ENCODE measurements at regions not wholly inside any gene's neighbourhood (a gene's known extent, or its start where the extent isn't known, plus 50 kb on each side); places are given as distances from the start of the nearest gene placed in this dataset.

DNA sequence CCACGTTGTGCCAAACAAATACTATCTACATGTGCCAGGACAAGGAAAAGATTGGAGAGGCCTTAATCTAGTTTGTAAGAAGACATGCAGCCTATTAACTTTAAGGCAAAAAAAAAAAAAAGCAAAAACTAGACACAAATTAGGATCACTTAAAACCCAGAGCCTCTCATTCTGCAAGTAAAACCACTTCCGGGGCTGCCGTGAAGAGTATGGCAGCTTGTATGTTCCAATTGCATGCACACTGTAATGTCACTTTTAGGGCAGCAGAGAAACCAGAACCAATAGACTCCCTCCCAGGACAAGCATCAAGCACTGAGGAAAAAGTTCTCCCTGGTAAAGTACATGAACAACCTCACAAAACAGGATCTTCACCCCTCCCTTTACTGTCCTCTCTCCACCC, 70.6 kb downstream of the RSL24D1 start:
- Mint-ChIP-seq H3K9me3 (ENCODE audit: low read depth, unreplicated experiment) (no peaks in the 10 kb centered on the region), H3K27me3 (ENCODE audit: unreplicated experiment) (no peaks in the 10 kb centered on the region), H3K27ac (ENCODE audit: unreplicated experiment) (no peak overlapping the region), H3K36me3 (ENCODE audit: insufficient read depth, unreplicated experiment) (peaks cover 5% of the 10 kb centered on the region), H3K4me3 (ENCODE audit: low read depth, unreplicated experiment) (no peak overlapping the region), H3K4me1 (ENCODE audit: low read depth, unreplicated experiment) (no peaks in the 10 kb centered on the region)
- TF ChIP-seq, protein P1, sequence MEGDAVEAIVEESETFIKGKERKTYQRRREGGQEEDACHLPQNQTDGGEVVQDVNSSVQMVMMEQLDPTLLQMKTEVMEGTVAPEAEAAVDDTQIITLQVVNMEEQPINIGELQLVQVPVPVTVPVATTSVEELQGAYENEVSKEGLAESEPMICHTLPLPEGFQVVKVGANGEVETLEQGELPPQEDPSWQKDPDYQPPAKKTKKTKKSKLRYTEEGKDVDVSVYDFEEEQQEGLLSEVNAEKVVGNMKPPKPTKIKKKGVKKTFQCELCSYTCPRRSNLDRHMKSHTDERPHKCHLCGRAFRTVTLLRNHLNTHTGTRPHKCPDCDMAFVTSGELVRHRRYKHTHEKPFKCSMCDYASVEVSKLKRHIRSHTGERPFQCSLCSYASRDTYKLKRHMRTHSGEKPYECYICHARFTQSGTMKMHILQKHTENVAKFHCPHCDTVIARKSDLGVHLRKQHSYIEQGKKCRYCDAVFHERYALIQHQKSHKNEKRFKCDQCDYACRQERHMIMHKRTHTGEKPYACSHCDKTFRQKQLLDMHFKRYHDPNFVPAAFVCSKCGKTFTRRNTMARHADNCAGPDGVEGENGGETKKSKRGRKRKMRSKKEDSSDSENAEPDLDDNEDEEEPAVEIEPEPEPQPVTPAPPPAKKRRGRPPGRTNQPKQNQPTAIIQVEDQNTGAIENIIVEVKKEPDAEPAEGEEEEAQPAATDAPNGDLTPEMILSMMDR (IDR thresholded peaks at IDR 0.05; ENCODE audit: unreplicated experiment), result no peak
- intact Hi-C loops (cut with micrococcal nuclease; ENCODE audit: unreplicated experiment), result no loop called here
- BruUV-seq (replicated peaks), result no TSS peak
- CTCF ChIA-PET, result no interaction called here
- DNase-seq, result no peak

DNA sequence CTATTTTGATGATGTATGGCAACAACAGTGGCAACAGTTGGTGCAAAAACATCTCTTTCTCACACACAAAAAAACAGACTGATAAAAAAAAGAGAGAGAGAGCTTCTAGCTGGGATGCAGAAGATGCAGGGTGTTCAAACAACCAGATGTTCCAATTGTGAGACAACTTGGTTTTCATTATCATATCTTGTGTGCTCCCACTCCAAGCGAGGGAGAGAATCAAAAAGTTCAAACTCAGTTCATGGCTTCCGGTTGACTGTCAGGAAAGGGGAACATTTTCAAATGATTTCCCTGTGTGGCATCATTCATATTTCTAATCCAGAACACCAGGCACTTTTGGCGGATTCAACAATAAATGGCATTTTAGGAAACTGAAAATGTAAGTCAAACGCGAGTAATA, 72.1 kb downstream of the RSL24D1 start:
- Mint-ChIP-seq H3K27me3 (ENCODE audit: unreplicated experiment) (no peaks in the 10 kb centered on the region), H3K9me3 (ENCODE audit: low read depth, unreplicated experiment) (no peaks in the 10 kb centered on the region), H3K27ac (ENCODE audit: unreplicated experiment) (no peak overlapping the region), H3K4me3 (ENCODE audit: low read depth, unreplicated experiment) (no peak overlapping the region), H3K4me1 (ENCODE audit: low read depth, unreplicated experiment) (no peaks in the 10 kb centered on the region), H3K36me3 (ENCODE audit: insufficient read depth, unreplicated experiment) (peaks cover 5% of the 10 kb centered on the region)
- TF ChIP-seq, protein P1 (IDR thresholded peaks at IDR 0.05; ENCODE audit: unreplicated experiment), result no peak
- no peak for DNase-seq
- intact Hi-C loops (cut with micrococcal nuclease; ENCODE audit: unreplicated experiment), result no loop called here
- CTCF ChIA-PET, result no interaction called here
- BruUV-seq (replicated peaks), result no TSS peak

DNA sequence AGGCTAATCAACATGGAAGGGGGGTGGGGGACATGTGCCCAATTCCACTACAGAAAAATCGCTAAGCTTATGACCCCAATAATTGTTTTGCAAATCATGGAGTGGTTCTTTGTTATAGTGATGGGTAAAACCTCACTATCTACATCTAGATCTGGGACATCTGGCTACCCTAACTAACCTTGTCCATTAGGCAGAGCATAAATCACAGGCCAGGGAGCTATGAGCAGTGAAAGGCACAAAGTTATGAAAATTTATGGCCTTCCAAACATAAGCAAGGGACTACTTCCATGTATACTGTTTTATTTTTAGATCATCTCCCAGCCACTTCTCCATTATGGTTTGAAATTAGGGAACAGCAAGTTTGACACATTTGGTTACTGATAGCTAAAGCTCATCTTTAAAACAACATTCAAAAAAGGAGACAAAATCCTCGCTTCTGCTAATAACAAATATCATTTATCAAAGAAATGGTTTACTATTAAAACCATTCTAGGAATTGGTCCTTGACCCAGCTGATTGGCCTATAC, 78.3 kb downstream of the RSL24D1 start:
- no TSS peak for BruUV-seq (replicated peaks)
- H3K4me3 Mint-ChIP-seq (ENCODE audit: low read depth, unreplicated experiment), result no peak overlapping the region
- intact Hi-C loops (cut with micrococcal nuclease; ENCODE audit: unreplicated experiment), result no loop called here
- no peaks in the 10 kb centered on the region for H3K36me3 Mint-ChIP-seq (ENCODE audit: insufficient read depth, unreplicated experiment)
- H3K9me3 Mint-ChIP-seq (ENCODE audit: low read depth, unreplicated experiment), result no peaks in the 10 kb centered on the region
- no peaks in the 10 kb centered on the region for H3K27me3 Mint-ChIP-seq (ENCODE audit: unreplicated experiment)
- no peak for DNase-seq
- TF ChIP-seq, protein P1 (IDR thresholded peaks at IDR 0.05; ENCODE audit: unreplicated experiment), result no peak
- no peak overlapping the region for H3K27ac Mint-ChIP-seq (ENCODE audit: unreplicated experiment)
- no peaks in the 10 kb centered on the region for H3K4me1 Mint-ChIP-seq (ENCODE audit: low read depth, unreplicated experiment)
- CTCF ChIA-PET, result no interaction called here

DNA sequence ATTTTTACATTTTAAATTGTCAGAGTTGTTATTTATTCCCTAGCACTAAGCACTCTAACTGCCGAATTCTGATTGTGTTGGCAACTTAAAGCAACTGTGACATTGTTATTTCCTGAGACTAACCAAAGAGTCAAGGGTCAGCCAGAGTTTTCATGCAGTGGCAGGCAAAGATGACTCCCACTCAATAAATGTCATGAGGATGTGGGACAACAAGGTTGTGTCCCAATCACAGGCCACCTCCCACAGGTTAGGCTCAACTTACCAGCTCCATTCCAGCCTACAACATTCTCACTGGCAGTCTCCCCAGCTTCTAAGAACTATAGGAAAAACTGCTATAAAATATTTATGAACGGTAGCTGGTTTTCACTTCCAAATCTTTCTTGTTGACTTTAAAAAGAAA, 80.1 kb downstream of the RSL24D1 start:
- no peaks in the 10 kb centered on the region for H3K9me3 Mint-ChIP-seq (ENCODE audit: low read depth, unreplicated experiment)
- CTCF ChIA-PET, result no interaction called here
- intact Hi-C loops (cut with micrococcal nuclease; ENCODE audit: unreplicated experiment), result no loop called here
- H3K36me3 Mint-ChIP-seq (ENCODE audit: insufficient read depth, unreplicated experiment), result no peaks in the 10 kb centered on the region
- no TSS peak for BruUV-seq (replicated peaks)
- TF ChIP-seq, protein P1 (IDR thresholded peaks at IDR 0.05; ENCODE audit: unreplicated experiment), result no peak
- no peak overlapping the region for H3K27ac Mint-ChIP-seq (ENCODE audit: unreplicated experiment)
- H3K27me3 Mint-ChIP-seq (ENCODE audit: unreplicated experiment), result no peaks in the 10 kb centered on the region
- H3K4me1 Mint-ChIP-seq (ENCODE audit: low read depth, unreplicated experiment), result no peaks in the 10 kb centered on the region
- DNase-seq, result no peak
- no peak overlapping the region for H3K4me3 Mint-ChIP-seq (ENCODE audit: low read depth, unreplicated experiment)

Measured in Calu3 (cell line).